NCI-H2029 (cell line): ENCODE measurements at regions not wholly inside any gene's neighbourhood (a gene's known extent, or its start where the extent isn't known, plus 50 kb on each side); places are given as distances from the start of the nearest gene placed in this dataset.
A peak's percentile ranks its signal among the peaks of the same experiment; 100 is the strongest.

ENCODE experiments used
- DNase-seq: peaks from one replicate; lab custom pipeline; 2025; lab: John Stamatoyannopoulos, UW

GRCh38 chr9:7984203-7984602 lies 184.6 kb upstream of the DMAC1 start:
- DNase-seq, result peak; percentile 10

- no peak for DNase-seq
These were observed 183.9 kb upstream of the DMAC1 start for GRCh38 chr9:7983490-7983889.

- no peak for DNase-seq
These were observed 183.3 kb upstream of the DMAC1 start for GRCh38 chr9:7982907-7983306.

GRCh38 chr9:7980691-7981289 lies 181.2 kb upstream of the DMAC1 start:
- DNase-seq, result no peak

- DNase-seq, result no peak
These were observed 180.5 kb upstream of the DMAC1 start for GRCh38 chr9:7980041-7980440.

- DNase-seq, result no peak
These were observed 180.0 kb upstream of the DMAC1 start for GRCh38 chr9:7979611-7980010.

- no peak for DNase-seq
These were observed 178.0 kb upstream of the DMAC1 start for GRCh38 chr9:7977586-7977985.

- DNase-seq, result no peak
These were observed 177.3 kb upstream of the DMAC1 start for GRCh38 chr9:7976856-7977255.

- no peak for DNase-seq
These were observed 176.7 kb upstream of the DMAC1 start for GRCh38 chr9:7976167-7976755.

- no peak for DNase-seq
These were observed 175.8 kb upstream of the DMAC1 start for GRCh38 chr9:7975336-7975735.

- no peak for DNase-seq
These were observed 174.9 kb upstream of the DMAC1 start for GRCh38 chr9:7974335-7974960.

- DNase-seq, result no peak
These were observed 173.5 kb upstream of the DMAC1 start for GRCh38 chr9:7973123-7973522.

GRCh38 chr9:7970681-7971330 lies 171.2 kb upstream of the DMAC1 start:
- no peak for DNase-seq

GRCh38 chr9:7968687-7969086 lies 169.1 kb upstream of the DMAC1 start:
- DNase-seq, result no peak

GRCh38 chr9:7967851-7968250 lies 168.3 kb upstream of the DMAC1 start:
- DNase-seq, result no peak

- DNase-seq, result no peak
These were observed 167.7 kb upstream of the DMAC1 start for GRCh38 chr9:7967093-7967827.

- no peak for DNase-seq
These were observed 165.5 kb upstream of the DMAC1 start for GRCh38 chr9:7965063-7965462.

GRCh38 chr9:7963026-7963425 lies 163.4 kb upstream of the DMAC1 start:
- DNase-seq, result no peak

- no peak for DNase-seq
These were observed 161.5 kb upstream of the DMAC1 start for GRCh38 chr9:7961076-7961475.

- no peak for DNase-seq
These were observed 160.9 kb upstream of the DMAC1 start for GRCh38 chr9:7960320-7961050.

GRCh38 chr9:7957803-7958202 lies 158.2 kb upstream of the DMAC1 start:
- DNase-seq, result no peak

GRCh38 chr9:7947577-7947976 lies 148.0 kb upstream of the DMAC1 start:
- no peak for DNase-seq
